GM21390 (cell line): ENCODE measurements at regions not wholly inside any gene's neighbourhood (a gene's known extent, or its start where the extent isn't known, plus 50 kb on each side); places are given as distances from the start of the nearest gene placed in this dataset.
"Not testable (repeated sequence)": the region's sequence is repeated elsewhere in the genome, so short reads cannot be mapped to it uniquely, and the experiment has no call there.

Source experiments
- ATAC-seq: cut with Tn5 transposase; IDR thresholded peaks from one replicate; pipeline ENCODE4 v1.9.1; 2021; ENCODE audit not compliant: unreplicated experiment

DNA sequence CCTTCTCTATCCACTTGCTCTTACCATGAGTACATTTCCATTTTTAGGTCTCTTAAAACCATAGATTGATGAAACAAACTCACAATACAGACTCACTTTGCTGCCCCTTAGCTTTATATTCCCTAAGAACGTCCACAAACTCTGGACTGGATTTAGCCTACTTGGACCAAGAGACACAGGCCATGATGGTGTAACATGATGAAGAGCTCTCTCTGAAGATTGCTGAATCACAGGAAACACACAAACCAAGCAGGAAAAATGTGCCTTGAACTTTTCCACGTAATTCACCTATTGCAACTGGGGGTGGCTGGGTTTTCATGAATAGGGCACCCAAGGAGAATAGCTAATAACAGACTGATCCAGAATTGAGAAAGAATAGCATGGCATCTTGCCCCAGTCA, 201.7 kb upstream of the RBBP8 start:
- no peak for ATAC-seq

DNA sequence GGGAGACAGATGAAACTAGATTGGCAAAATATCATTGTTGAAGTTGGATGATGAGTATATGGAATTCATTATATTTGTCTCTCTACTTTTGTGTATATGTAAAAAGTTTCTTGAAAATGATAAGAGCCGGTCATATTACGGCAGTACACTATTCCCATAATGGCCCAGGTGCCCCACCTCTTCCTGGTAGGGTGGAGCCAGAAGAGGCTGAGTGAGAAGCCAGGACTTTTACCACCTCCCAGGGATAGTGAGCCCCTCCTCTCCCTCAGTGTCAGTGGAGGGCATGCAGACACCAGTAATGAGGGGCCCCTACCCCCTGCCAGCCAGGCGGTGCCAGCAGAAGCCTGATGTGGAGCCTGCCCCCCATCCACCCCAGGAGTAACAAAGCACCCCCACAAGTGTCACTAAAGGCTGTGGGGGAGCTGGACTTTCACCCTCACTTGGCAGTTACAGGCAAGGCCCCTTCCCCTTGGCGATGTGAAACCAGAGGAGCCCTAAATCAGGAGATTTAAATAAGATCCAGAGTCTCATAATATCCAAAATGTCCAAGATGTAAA, 198.9 kb upstream of the RBBP8 start:
- no peak for ATAC-seq

GRCh38 chr18:22734791-22735627, 198.1 kb upstream of the RBBP8 start:
- ATAC-seq, result no peak

- ATAC-seq, result no peak
These were observed 196.1 kb upstream of the RBBP8 start for GRCh38 chr18:22737054-22737453.

DNA sequence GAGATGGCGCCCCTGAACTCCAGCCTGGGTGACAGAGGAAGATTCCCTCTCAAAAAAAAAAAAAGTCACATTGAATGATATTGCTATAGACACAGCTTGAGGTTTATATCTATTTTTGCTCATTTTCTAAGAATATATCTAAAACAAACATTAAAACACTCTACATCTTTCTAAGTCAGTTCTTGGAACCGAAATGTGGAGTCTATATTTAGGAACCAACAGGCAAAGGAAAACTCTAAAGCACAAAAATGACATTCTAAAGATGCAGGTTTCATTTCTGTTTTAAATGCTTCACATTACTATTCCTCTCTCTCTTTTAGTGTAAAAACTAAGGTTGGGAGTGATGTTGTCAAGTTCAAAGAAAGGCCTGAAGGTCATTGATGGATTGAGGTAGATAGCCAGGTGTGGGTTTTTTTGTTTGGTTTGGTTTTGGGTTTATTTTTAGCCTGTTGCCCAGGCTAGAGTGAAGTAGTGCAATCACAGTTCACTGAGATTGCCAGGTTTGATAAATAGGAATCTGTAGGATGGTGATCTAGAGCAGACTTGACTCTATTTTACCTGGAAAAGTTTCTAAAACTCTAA, 194.0 kb upstream of the RBBP8 start:
- no peak for ATAC-seq

DNA sequence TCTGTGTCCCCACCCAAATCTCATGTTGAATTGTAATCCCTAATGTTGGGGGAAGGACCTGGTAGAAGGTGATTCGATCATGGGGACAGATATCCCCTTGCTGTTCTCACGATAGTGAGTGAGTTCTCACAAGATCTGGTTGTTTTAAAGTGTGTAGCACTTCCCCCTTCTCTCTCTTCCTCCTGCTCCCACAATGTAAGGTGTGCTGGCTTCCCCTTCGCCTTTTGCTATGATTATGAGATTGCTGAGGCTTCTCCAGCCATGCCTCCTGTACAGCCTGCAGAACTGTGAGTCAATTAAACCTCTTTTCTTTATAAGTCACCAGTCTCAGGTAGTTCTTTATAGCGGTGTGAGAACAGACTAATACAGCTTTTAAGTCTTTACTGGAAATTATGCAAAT, 193.3 kb upstream of the RBBP8 start:
- no peak for ATAC-seq

GRCh38 chr18:22741318-22741717, 191.8 kb upstream of the RBBP8 start:
- ATAC-seq, result no peak

- ATAC-seq, result no peak
These were observed 190.7 kb upstream of the RBBP8 start for GRCh38 chr18:22742409-22742808.

DNA sequence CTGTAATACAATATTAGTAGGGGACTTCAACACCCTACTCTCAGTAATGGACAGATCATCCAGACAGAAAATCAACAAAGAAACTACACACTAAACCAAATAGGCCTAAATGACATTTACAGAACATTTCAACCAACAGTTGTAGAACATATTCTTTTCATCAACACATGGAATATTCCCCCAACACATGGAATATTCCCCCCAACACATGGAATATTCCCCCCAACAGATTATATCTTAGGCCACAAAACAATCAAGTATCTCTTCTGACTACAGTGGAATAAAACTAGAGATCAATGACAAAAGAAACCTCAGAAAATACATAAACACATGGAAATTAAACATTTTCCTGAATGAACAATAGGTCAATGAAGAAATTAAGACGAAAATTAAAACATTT, 187.2 kb upstream of the RBBP8 start:
- ATAC-seq, result no peak

DNA sequence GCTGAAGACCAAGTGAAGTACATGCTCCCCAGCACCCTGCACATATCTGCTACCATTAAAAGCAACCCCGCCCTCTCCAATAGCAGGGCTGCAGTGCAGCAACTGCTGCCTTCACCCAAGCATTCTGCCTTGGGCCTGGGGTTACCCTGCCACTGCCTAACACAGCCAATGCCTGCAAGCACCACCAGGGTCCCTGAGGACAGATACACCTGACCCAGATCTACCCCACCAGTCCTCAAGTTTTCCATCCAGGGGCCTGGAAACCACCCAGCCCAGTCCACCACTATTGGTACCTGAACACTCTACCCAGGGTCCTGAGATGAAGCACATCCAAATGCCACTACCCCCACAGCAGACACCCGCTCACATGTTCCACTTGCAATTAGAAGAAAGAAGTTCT, 181.1 kb upstream of the RBBP8 start:
- ATAC-seq, result no peak

GRCh38 chr18:22753130-22753831, 179.8 kb upstream of the RBBP8 start:
- ATAC-seq, result no peak

DNA sequence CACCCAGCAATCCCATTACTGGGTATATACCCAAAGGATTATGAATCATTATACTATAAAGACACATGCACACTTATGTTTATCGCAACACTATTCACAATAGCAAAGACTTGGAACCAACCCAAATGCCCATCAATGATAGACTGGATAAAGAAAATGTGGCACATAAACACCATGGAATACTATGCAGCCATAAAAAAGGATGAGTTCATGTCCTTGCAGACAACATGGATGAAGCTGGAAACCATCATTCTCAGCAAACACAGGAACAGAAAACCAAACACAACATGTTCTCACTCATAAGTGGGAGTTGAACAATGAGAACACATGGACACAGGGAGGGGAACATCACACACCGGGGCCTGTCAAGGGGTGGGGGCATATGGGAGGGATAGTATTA, 169.1 kb upstream of the RBBP8 start:
- not testable (repeated sequence) for ATAC-seq

- no peak for ATAC-seq
These were observed 167.2 kb upstream of the RBBP8 start for GRCh38 chr18:22765896-22766295.

DNA sequence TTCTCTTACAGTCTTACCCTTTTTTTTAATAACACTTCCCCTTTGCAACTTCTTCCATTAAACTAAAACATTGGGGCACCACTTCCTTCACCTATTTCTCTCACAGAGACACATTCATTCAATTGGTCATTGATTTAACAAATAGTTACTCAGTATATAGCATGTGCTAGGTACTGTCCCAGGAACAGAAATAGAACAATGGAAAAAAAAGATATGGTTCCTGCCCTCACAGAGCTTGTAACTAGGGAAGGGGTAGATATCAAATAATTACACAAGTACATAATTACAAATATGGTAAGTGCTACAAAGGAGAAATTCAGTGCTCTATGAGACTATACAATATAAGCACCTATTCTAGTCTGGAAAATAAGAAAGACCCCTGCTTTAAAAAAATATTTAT, 165.5 kb upstream of the RBBP8 start:
- no peak for ATAC-seq

GRCh38 chr18:22773944-22774343, 159.2 kb upstream of the RBBP8 start:
- ATAC-seq, result no peak

DNA sequence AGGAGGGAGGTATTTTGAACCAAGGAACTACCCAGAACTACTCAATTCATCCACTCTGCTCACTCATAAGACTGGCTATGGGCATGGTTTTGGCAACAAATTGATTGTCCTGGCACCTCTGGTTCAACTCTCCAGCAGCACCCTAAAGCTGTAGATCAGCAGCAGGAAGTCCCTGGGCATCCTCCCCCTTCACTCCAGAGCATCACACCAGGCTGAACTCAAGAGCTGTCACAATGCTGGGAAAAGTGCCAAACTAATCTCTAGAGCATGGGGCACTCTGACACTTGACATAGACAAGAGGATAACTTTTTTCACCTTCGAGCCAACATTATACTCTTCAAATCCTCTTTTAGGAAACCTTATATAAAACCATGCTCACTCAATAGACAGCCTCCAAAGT, 154.1 kb upstream of the RBBP8 start:
- no peak for ATAC-seq

DNA sequence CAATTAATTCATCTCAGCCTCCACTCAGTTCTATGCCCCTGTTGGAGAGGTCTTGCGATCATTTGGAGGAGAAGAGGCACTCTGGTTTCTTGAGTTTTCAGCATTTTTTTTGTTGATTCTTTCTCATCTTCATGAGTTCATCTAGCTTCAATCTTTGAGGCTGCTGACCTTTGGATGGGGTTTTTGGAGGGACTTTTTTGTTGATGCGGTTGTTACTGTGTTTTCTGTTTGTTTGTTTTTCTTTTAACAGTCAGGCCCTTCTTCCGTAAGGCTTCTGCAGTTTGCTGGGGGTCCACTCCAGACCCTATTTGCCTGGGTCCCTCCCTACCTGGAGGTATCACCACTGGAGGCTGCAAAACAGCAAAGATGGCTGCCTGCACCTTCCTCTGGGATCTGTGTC, 149.9 kb upstream of the RBBP8 start:
- ATAC-seq, result no peak

GRCh38 chr18:22783662-22784076, 149.5 kb upstream of the RBBP8 start:
- no peak for ATAC-seq

GRCh38 chr18:22789052-22789451, 144.1 kb upstream of the RBBP8 start:
- no peak for ATAC-seq

GRCh38 chr18:22789600-22789999, 143.5 kb upstream of the RBBP8 start:
- ATAC-seq, result no peak

- ATAC-seq, result no peak
These were observed 142.4 kb upstream of the RBBP8 start for GRCh38 chr18:22790545-22791309.
